Nucleus accumbens (tissue), 56 donors: ENCODE measurements at regions not wholly inside any gene's neighbourhood (a gene's known extent, or its start where the extent isn't known, plus 50 kb on each side); places are given as distances from the start of the nearest gene placed in this dataset.
"Not testable (repeated sequence)": the region's sequence is repeated elsewhere in the genome, so short reads cannot be mapped to it uniquely, and the experiment has no call there.

Experiments
- DNase-seq, 56 donors: peaks; one replicate each; lab custom pipeline; 2025; lab: John Stamatoyannopoulos, UW

- not testable (repeated sequence) for DNase-seq
These were observed 676.6 kb upstream of the AMELY start for GRCh38 chrY:7588176-7588575.

GRCh38 chrY:7562541-7562940 is 651.0 kb upstream of the AMELY start:
- no peak for DNase-seq

- no peak for DNase-seq
These were observed 646.1 kb upstream of the AMELY start for GRCh38 chrY:7557675-7558074.

GRCh38 chrY:7555006-7555405 is 643.5 kb upstream of the AMELY start:
- peak in 2 of 56 donors; percentile 0 for DNase-seq

- no peak for DNase-seq
These were observed 633.5 kb upstream of the AMELY start for GRCh38 chrY:7545060-7545459.

- DNase-seq, result no peak
These were observed 632.7 kb upstream of the AMELY start for GRCh38 chrY:7544172-7544770.

GRCh38 chrY:7543506-7543905 is 632.0 kb upstream of the AMELY start:
- DNase-seq, result no peak

GRCh38 chrY:7542256-7542858 is 630.8 kb upstream of the AMELY start:
- DNase-seq, result peak in 6 of 56 donors; percentile 0 to 5 (median 0)

- peak in 1 of 56 donors; percentile 0 for DNase-seq
These were observed 617.8 kb upstream of the AMELY start for GRCh38 chrY:7529396-7529795.

GRCh38 chrY:7527568-7527967 is 616.0 kb upstream of the AMELY start:
- DNase-seq, result not testable (repeated sequence)

GRCh38 chrY:7518387-7518786 is 606.8 kb upstream of the AMELY start:
- DNase-seq, result no peak

- DNase-seq, result no peak
These were observed 604.7 kb upstream of the AMELY start for GRCh38 chrY:7516268-7516667.

- DNase-seq, result no peak
These were observed 604.3 kb upstream of the AMELY start for GRCh38 chrY:7515812-7516211.

GRCh38 chrY:7502896-7503295 is 591.3 kb upstream of the AMELY start:
- no peak for DNase-seq

- no peak for DNase-seq
These were observed 589.7 kb upstream of the AMELY start for GRCh38 chrY:7501236-7501635.

- DNase-seq, result no peak
These were observed 584.4 kb upstream of the AMELY start for GRCh38 chrY:7496001-7496400.

GRCh38 chrY:7484455-7485285 is 573.1 kb upstream of the AMELY start:
- DNase-seq, result not testable (repeated sequence)

- no peak for DNase-seq
These were observed 560.4 kb upstream of the AMELY start for GRCh38 chrY:7471976-7472375.

- DNase-seq, result no peak
These were observed 558.5 kb upstream of the AMELY start for GRCh38 chrY:7470037-7470436.

GRCh38 chrY:7468951-7469745 is 557.6 kb upstream of the AMELY start:
- no peak for DNase-seq
